Osteoblast (primary cell): ENCODE measurements at regions not wholly inside any gene's neighbourhood (a gene's known extent, or its start where the extent isn't known, plus 50 kb on each side); places are given as distances from the start of the nearest gene placed in this dataset.

ENCODE experiments used
- DNase-seq: peaks from one replicate; pipeline ENCODE4 v3.0.0; 2011; ENCODE audit warnings: low spot score, mixed read lengths; ENCODE audit not compliant: insufficient read length; ENCODE audit errors: missing footprints
- H2AFZ ChIP-seq: 2 replicates; pipeline ENCODE4 v1.6.0; 2011; ENCODE audit warnings: mild to moderate bottlenecking, low read length
- H3K27ac ChIP-seq: 2 replicates; pipeline ENCODE4 v1.5.1; 2011; ENCODE audit warnings: mild to moderate bottlenecking, low read depth, low read length, moderate library complexity
- H3K27me3 ChIP-seq: 2 replicates; pipeline ENCODE4 v1.6.0; 2012; ENCODE audit warnings: mild to moderate bottlenecking, control low read depth, inconsistent platforms, low read length, moderate library complexity; ENCODE audit not compliant: insufficient read depth
- H3K36me3 ChIP-seq: 2 replicates; pipeline ENCODE4 v1.5.1; 2011; ENCODE audit warnings: mild to moderate bottlenecking, low read length, control low read depth, moderate library complexity; ENCODE audit not compliant: insufficient read depth
- H3K4me1 ChIP-seq: 2 replicates; pipeline ENCODE4 v1.5.1; 2011; ENCODE audit warnings: mild to moderate bottlenecking, low read length, control low read depth, moderate library complexity; ENCODE audit not compliant: insufficient read depth
- H3K4me2 ChIP-seq: 2 replicates; pipeline ENCODE4 v1.6.0; 2011; ENCODE audit warnings: mild to moderate bottlenecking, low read length; ENCODE audit not compliant: insufficient read depth
- H3K4me3 ChIP-seq: fragments of 200-600 bp; sonication (generic); 3 replicates; pipeline ENCODE4 v1.5.1; 2012; ENCODE audit warnings: mild to moderate bottlenecking, low read length, inconsistent platforms; ENCODE audit not compliant: insufficient read depth
- H3K79me2 ChIP-seq: 2 replicates; pipeline ENCODE4 v1.6.0; 2012; ENCODE audit warnings: mild to moderate bottlenecking, low read length, control low read depth, inconsistent platforms; ENCODE audit not compliant: insufficient read depth
- H3K9me3 ChIP-seq: 2 replicates; pipeline ENCODE4 v1.5.1; 2011; ENCODE audit warnings: low read depth, low read length, control low read depth
- H4K20me1 ChIP-seq: 2 replicates; pipeline ENCODE4 v1.6.0; 2012; ENCODE audit warnings: mild to moderate bottlenecking, low read length, control low read depth; ENCODE audit not compliant: insufficient read depth
- TF ChIP-seq, protein P1 (sequence below): IDR thresholded peaks from 2 replicates; pipeline ENCODE4 v1.5.1; 2011; ENCODE audit warnings: mild to moderate bottlenecking, low read depth, low read length, moderate library complexity; ENCODE audit errors: extremely low read depth

DNA sequence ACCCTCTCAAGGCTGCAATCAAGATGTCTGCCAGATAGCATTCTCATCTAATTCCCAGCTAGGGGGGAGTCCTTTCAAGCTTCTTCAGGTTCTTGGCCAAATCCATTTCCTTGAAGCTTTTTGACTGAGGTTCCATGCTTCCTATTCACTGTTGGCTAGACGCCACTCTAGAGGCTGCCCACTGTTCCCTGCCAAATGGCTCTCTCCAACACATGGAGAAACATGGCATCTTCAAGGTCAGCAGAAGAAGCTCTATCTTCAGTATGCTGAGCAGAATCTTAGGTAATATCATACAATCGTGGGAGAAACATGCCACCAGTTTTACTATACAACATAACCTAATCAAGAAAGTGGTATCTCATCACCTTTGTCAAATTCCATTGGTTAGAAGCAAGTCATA, 1985.1 kb upstream of the CELF4 start:
- DNase-seq = no peak
- H3K4me1 ChIP-seq = no peaks in the 10 kb centered on the region
- no peak overlapping the region for H3K27ac ChIP-seq
- TF ChIP-seq, protein P1, sequence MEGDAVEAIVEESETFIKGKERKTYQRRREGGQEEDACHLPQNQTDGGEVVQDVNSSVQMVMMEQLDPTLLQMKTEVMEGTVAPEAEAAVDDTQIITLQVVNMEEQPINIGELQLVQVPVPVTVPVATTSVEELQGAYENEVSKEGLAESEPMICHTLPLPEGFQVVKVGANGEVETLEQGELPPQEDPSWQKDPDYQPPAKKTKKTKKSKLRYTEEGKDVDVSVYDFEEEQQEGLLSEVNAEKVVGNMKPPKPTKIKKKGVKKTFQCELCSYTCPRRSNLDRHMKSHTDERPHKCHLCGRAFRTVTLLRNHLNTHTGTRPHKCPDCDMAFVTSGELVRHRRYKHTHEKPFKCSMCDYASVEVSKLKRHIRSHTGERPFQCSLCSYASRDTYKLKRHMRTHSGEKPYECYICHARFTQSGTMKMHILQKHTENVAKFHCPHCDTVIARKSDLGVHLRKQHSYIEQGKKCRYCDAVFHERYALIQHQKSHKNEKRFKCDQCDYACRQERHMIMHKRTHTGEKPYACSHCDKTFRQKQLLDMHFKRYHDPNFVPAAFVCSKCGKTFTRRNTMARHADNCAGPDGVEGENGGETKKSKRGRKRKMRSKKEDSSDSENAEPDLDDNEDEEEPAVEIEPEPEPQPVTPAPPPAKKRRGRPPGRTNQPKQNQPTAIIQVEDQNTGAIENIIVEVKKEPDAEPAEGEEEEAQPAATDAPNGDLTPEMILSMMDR = no peak
- H3K9me3 ChIP-seq = no peaks in the 10 kb centered on the region
- H4K20me1 ChIP-seq = no peaks in the 10 kb centered on the region
- no peaks in the 10 kb centered on the region for H3K36me3 ChIP-seq
- H3K4me3 ChIP-seq = no peak overlapping the region
- H3K79me2 ChIP-seq = no peaks in the 10 kb centered on the region
- H2AFZ ChIP-seq = no peak overlapping the region
- H3K4me2 ChIP-seq = no peak overlapping the region
- H3K27me3 ChIP-seq = no peaks in the 10 kb centered on the region

DNA sequence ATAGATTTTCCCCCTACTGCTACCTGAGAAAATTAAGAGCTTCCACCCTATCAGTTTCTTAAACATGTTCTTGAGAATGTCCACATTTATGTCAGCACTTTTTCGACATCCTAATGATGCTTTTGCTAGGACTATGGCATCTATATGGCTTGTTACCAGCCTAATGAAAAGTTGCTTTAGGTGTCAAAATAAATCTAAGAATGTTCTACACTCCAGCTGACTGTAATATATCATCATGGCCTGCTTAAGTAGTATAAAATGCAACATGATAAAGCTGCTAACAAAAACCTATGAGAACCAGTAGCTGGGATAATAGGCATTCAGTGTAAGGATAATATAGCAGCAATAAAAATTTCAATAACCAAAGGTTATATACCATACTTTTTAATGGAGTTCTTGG, 1983.5 kb upstream of the CELF4 start:
- H2AFZ ChIP-seq = no peak overlapping the region
- no peaks in the 10 kb centered on the region for H3K36me3 ChIP-seq
- no peaks in the 10 kb centered on the region for H4K20me1 ChIP-seq

DNA sequence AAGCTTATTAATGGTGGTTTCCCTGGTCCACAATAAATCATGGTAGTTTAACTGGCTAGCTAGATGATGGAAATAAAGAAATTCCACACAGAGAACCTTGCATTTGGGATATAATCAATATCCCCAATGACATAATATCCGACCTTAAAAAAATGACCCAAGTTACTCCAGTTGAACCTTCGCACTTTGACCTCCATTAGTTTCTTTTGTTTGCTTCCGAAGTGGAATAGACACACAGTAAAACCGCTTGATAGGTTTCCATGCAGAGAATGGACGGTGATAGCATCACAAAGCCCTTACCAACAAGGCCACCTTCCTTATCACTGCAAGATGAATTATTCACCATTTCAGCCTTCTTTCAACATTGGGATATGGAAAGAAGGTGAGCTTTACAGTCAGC, 1966.1 kb upstream of the CELF4 start:
- Histone ChIP-seq H3K4me2 (no peak overlapping the region), H4K20me1 (no peaks in the 10 kb centered on the region), H3K27me3 (no peaks in the 10 kb centered on the region), H3K27ac (no peak overlapping the region), H2AFZ (no peak overlapping the region), H3K4me3 (no peak overlapping the region), H3K4me1 (no peaks in the 10 kb centered on the region), H3K9me3 (no peaks in the 10 kb centered on the region), H3K36me3 (no peaks in the 10 kb centered on the region), H3K79me2 (no peaks in the 10 kb centered on the region)
- no peak for DNase-seq
- TF ChIP-seq, protein P1 = no peak

More for the DNA sequence above, 1983.5 kb upstream of the CELF4 start:
- Histone ChIP-seq H3K4me2 (no peak overlapping the region), H3K9me3 (no peaks in the 10 kb centered on the region), H3K4me3 (no peak overlapping the region), H3K4me1 (no peaks in the 10 kb centered on the region), H3K27ac (no peak overlapping the region), H3K79me2 (no peaks in the 10 kb centered on the region), H3K27me3 (no peaks in the 10 kb centered on the region)
- TF ChIP-seq, protein P1 = no peak
- DNase-seq = no peak

DNA sequence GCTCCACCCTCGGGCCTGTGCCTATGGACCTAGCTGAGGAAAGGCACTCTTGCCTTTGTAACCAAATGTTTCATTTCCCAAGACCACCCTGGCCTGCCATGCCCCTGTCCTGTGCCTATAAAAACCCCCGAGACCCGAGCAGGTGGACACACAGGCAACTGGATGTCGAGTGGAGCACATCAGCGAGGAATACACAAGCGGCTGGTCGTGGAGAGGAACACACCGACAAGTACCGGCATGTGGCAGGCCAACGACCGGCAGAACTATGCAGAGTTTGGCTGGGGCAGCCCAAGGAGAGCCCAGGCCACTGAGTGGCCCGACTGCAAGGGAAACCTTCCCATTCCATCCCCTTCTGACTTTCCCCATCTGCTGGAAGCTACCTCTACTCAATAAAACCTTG, 1963.8 kb upstream of the CELF4 start:
- Histone ChIP-seq H2AFZ (no peak overlapping the region), H3K4me2 (no peak overlapping the region), H4K20me1 (no peaks in the 10 kb centered on the region), H3K36me3 (no peaks in the 10 kb centered on the region), H3K9me3 (no peaks in the 10 kb centered on the region), H3K27ac (no peak overlapping the region), H3K4me3 (no peak overlapping the region), H3K79me2 (no peaks in the 10 kb centered on the region), H3K27me3 (no peaks in the 10 kb centered on the region), H3K4me1 (no peaks in the 10 kb centered on the region)
- TF ChIP-seq, protein P1 = no peak
- DNase-seq = no peak
